SK-N-SH (cell line): ENCODE measurements at regions not wholly inside any gene's neighbourhood (a gene's known extent, or its start where the extent isn't known, plus 50 kb on each side); places are given as distances from the start of the nearest gene placed in this dataset.

ENCODE experiments used
- CHD2 ChIP-seq: fragments of 150-350 bp; IDR thresholded peaks from 2 replicates; pipeline ENCODE4 v1.6.1; 2018; ENCODE audit warnings: low read length; ENCODE audit not compliant: partially characterized antibody
- EP300 ChIP-seq, 2 experiments: IDR thresholded peaks; 2 replicates each; pipeline versions ENCODE4 v1.4.0 to v1.6.1; 2012; ENCODE audit warnings: borderline replicate concordance in 1 of 2, low read depth in 1 of 2, low read length in 1 of 2
- FOSL2 ChIP-seq: IDR thresholded peaks from 2 replicates; pipeline ENCODE4 v1.4.0; 2012; ENCODE audit warnings: low read depth, mild to moderate bottlenecking, moderate library complexity, borderline replicate concordance
- FOXM1 ChIP-seq: IDR thresholded peaks from 2 replicates; pipeline ENCODE4 v1.4.0; 2012; ENCODE audit warnings: low read depth, mild to moderate bottlenecking
- GABPA ChIP-seq: IDR thresholded peaks from 2 replicates; pipeline ENCODE4 v1.4.0; 2012; ENCODE audit warnings: low read depth, mild to moderate bottlenecking
- POLR2AphosphoS5 ChIP-seq: IDR thresholded peaks from 2 replicates; pipeline ENCODE4 v1.6.1; 2012; ENCODE audit warnings: low read depth, low read length
- SIN3A ChIP-seq: IDR thresholded peaks from 2 replicates; pipeline ENCODE4 v1.6.1; 2012; ENCODE audit warnings: low read depth, mild to moderate bottlenecking, low read length, moderate library complexity, borderline replicate concordance
- SMC3 ChIP-seq: IDR thresholded peaks from 2 replicates; pipeline ENCODE4 v1.6.1; 2012; ENCODE audit warnings: low read depth, low read length, improper control_type of control experiment
- TF ChIP-seq, protein P1 (sequence below): fragments of 200-600 bp; sonication (generic); IDR thresholded peaks from 2 replicates; pipeline ENCODE4 v1.6.1; 2017; ENCODE audit warnings: antibody characterized with exemption, mild to moderate bottlenecking, moderate library complexity

DNA sequence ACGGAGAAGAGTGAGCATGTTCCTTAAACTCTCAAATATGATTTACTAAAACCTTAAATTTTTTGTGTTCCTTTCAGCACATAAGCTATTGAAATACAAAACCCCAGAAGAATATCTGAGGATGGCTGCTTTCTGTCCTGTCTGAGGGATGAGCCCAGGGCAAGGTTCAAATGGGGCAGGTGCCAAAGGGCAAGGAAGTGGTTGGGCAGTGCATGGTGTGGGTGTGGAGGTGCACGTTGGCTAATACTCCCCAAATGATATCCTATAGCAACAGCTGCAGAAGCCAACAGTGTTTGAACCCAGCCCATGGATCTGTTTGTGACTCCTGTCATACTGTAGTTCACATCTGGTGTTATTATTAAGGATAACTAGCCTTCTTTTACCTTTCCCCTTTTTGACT, 183.0 kb downstream of the CDCA7 start:
- TF ChIP-seq, protein P1, sequence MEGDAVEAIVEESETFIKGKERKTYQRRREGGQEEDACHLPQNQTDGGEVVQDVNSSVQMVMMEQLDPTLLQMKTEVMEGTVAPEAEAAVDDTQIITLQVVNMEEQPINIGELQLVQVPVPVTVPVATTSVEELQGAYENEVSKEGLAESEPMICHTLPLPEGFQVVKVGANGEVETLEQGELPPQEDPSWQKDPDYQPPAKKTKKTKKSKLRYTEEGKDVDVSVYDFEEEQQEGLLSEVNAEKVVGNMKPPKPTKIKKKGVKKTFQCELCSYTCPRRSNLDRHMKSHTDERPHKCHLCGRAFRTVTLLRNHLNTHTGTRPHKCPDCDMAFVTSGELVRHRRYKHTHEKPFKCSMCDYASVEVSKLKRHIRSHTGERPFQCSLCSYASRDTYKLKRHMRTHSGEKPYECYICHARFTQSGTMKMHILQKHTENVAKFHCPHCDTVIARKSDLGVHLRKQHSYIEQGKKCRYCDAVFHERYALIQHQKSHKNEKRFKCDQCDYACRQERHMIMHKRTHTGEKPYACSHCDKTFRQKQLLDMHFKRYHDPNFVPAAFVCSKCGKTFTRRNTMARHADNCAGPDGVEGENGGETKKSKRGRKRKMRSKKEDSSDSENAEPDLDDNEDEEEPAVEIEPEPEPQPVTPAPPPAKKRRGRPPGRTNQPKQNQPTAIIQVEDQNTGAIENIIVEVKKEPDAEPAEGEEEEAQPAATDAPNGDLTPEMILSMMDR: no peak
- TF ChIP-seq SMC3 (no peak), FOXM1 (no peak), SIN3A (no peak), POLR2AphosphoS5 (no peak), EP300 (IDR thresholded peaks at IDR 0.05; ENCODE audit: borderline replicate concordance in 1 of 2, low read depth in 1 of 2, low read length in 1 of 2) (no peak), CHD2 (no peak), FOSL2 (no peak), GABPA (no peak)
